ENCODE measurements at regions not wholly inside any gene's neighbourhood (a gene's known extent, or its start where the extent isn't known, plus 50 kb on each side); places are given as distances from the start of the nearest gene placed in this dataset.

DNA sequence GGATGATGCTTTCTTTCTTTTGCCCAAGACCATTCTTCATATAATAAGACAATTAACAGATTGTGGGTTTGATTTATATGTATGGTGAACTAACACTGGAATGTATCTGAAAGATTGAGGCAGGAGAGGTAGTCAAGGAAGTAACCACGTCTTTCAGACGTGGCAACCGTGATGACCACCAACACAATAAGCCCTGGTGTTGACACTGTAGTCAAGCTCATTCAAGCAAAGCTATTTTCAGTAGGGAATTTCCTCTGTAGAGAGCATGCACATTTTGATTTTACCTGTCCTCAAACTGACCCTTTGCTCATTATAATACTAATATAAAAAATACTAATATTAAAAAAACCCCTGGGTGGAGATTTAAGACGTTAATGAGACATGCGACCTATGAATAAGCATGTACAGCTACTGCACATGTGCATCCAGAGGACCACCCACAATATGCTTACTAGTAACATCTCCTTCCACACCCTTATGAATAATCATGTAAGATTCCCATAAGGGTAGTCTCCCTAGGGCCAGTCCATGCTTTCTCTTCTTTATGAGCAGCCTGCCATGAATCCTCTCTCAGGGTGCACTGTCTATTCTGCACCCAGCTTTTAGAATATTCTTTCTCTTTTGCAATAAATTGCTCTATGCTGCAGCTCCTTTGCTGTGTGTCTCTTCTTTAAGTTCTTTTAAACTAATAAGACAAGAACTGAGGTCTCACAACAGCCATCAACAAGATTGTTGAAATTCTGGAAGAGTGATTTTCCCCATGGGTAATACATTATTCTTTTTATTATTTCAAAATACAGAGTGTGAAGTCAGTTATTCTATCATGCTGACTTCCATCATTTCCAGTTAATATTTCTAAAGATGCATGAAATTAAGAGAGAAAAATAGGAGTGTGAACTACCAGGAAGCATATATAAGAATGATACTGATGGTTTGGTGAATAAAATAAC lies 151.3 kb upstream of the NPVF start:
- H3K4me1 Mint-ChIP-seq (ENCODE audit: low read depth): no peaks in the 10 kb centered on the region
- peaks cover 13% of the 10 kb centered on the region for H3K9me3 Mint-ChIP-seq
- H3K36me3 Mint-ChIP-seq (ENCODE audit: low read depth): no peaks in the 10 kb centered on the region
- H3K4me3 Mint-ChIP-seq: no peak overlapping the region
- DNase-seq: no peak
- TF ChIP-seq, protein P1, sequence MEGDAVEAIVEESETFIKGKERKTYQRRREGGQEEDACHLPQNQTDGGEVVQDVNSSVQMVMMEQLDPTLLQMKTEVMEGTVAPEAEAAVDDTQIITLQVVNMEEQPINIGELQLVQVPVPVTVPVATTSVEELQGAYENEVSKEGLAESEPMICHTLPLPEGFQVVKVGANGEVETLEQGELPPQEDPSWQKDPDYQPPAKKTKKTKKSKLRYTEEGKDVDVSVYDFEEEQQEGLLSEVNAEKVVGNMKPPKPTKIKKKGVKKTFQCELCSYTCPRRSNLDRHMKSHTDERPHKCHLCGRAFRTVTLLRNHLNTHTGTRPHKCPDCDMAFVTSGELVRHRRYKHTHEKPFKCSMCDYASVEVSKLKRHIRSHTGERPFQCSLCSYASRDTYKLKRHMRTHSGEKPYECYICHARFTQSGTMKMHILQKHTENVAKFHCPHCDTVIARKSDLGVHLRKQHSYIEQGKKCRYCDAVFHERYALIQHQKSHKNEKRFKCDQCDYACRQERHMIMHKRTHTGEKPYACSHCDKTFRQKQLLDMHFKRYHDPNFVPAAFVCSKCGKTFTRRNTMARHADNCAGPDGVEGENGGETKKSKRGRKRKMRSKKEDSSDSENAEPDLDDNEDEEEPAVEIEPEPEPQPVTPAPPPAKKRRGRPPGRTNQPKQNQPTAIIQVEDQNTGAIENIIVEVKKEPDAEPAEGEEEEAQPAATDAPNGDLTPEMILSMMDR (IDR thresholded peaks at IDR 0.05): no peak
- no peak overlapping the region for H3K27ac Mint-ChIP-seq
- no peaks in the 10 kb centered on the region; the same call in 1 of the 2 replicates for H3K27me3 Mint-ChIP-seq (ENCODE audit: insufficient read depth)

DNA sequence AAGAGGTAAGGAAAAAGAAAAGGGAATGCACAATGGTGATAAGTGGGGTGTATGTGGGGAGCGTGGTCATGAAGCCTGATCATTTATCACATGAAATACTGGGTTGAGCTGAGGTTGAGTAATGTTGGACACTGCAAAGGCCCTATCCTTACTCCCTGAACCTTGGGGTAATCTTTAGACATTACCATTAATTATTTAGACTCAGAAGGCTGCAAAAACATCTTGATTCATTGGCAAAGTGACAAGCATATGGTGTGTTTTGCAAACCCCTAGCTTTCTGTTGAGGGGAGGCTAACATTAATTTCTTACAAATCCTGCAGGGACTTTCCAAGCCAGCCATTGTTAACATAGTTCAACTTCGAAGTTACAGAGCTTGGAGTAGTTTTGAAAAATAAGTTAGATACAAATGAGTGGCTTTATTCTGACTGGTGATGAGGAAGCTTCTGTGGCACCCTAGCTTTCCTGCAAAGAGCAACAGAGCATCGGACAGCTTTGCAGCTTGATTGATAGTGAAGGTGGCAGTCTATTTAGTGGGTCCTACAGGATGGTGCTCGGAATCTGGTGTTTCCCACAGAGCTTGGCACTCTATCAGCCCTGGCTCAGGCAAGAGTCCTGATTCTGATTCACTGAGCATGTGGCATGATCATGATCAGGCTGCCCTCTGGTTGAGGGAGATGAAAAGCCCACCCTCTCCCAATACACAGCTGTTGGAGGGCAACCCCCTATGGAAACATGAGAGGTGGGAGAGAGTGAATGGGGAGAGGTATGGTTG lies 153.7 kb upstream of the NPVF start:
- no peak for DNase-seq
- peaks cover 13% of the 10 kb centered on the region for H3K9me3 Mint-ChIP-seq
- peaks cover 2% of the 10 kb centered on the region for H3K27me3 Mint-ChIP-seq (ENCODE audit: insufficient read depth)
- H3K4me1 Mint-ChIP-seq (ENCODE audit: low read depth): no peaks in the 10 kb centered on the region
- H3K27ac Mint-ChIP-seq: no peak overlapping the region
- TF ChIP-seq, protein P1 (IDR thresholded peaks at IDR 0.05): no peak
- no peak overlapping the region for H3K4me3 Mint-ChIP-seq
- no peaks in the 10 kb centered on the region for H3K36me3 Mint-ChIP-seq (ENCODE audit: low read depth)

DNA sequence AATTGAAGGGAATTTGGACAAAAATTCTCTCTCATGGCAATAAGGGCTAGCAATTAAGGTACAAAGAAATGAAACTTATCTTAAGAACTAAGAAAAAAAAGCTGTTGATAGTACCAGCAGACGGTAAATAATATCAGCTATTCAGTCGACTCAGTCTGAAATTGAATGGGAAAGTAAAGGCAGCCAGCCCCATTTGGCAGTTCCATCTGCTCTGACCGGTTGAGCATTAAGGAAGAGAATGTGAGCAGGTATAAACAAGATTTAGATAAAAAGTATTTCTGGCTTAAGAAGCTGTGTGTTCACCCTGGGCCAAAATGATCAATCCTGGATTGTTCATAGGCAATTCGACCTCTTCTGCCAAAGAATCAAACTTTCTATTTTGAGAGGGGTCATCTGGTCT lies 154.6 kb upstream of the NPVF start:
- no peaks in the 10 kb centered on the region for H3K4me1 Mint-ChIP-seq (ENCODE audit: low read depth)
- H3K9me3 Mint-ChIP-seq: peaks cover 13% of the 10 kb centered on the region
- no peaks in the 10 kb centered on the region for H3K36me3 Mint-ChIP-seq (ENCODE audit: low read depth)
- TF ChIP-seq, protein P1 (IDR thresholded peaks at IDR 0.05): no peak
- H3K27me3 Mint-ChIP-seq (ENCODE audit: insufficient read depth): peaks cover 2% of the 10 kb centered on the region
- no peak overlapping the region for H3K27ac Mint-ChIP-seq
- DNase-seq: no peak
- H3K4me3 Mint-ChIP-seq: no peak overlapping the region

DNA sequence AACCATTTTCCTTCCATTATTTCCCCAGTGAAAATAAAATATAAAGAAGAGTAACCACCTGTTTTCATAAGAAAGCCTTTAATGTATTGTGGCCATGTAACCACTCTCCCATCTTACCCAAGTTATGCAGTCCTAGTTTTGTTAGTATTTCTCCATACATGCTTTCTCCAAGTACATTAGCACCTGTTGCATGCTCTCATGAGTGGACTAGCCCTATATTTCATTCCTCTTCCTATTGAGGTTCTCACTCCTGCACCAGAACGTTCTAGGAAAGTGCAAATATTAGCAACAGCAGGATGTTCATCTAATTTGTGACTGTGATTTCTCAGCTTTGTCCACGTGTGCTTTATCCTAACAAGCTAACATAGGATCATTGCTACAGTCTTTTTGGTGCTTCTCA lies 155.1 kb upstream of the NPVF start:
- TF ChIP-seq, protein P1 (IDR thresholded peaks at IDR 0.05): no peak
- H3K36me3 Mint-ChIP-seq (ENCODE audit: low read depth): no peaks in the 10 kb centered on the region
- DNase-seq: no peak
- peaks cover 2% of the 10 kb centered on the region for H3K27me3 Mint-ChIP-seq (ENCODE audit: insufficient read depth)
- no peak overlapping the region for H3K4me3 Mint-ChIP-seq
- H3K9me3 Mint-ChIP-seq: peaks cover 13% of the 10 kb centered on the region
- H3K27ac Mint-ChIP-seq: no peak overlapping the region
- H3K4me1 Mint-ChIP-seq (ENCODE audit: low read depth): no peaks in the 10 kb centered on the region

DNA sequence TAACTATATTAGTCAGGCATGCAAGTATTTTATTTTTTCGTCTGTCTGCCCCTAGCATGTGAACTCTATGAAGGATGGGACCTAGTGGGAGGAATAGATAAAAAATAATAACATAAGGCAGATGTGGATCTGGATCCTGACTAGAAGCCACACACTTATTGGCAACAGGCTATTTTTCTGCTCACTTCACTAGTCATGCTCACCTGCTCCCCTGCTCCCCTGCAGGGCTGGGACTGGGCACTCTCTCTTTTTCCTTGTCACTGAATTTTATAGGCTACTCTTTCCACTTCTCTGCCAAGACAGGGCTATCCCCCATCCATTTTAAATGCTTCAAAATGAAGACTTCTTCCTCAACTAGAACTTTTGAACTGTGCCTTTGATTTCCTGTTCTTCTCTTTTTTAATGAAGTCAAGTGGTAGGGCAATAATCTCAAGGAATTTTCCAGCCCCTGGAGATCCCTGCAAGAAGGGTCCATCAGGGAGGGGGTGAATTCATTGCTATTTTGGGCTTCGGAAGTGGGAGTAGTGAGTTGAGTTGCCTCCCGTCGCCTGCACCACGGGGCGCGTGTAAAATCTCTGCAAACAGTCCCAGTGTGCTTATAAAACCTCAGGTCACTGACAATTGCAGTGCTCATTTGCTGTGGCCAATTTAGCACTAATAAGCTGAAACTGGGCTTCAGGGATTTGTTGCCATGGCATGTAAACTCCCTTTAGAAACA lies 156.7 kb upstream of the NPVF start:
- DNase-seq: no peak
- peaks cover 2% of the 10 kb centered on the region for H3K27me3 Mint-ChIP-seq (ENCODE audit: insufficient read depth)
- H3K4me3 Mint-ChIP-seq: no peak overlapping the region
- no peaks in the 10 kb centered on the region for H3K4me1 Mint-ChIP-seq (ENCODE audit: low read depth)
- H3K27ac Mint-ChIP-seq: no peak overlapping the region
- TF ChIP-seq, protein P1 (IDR thresholded peaks at IDR 0.05): no peak
- peaks cover 13% of the 10 kb centered on the region for H3K9me3 Mint-ChIP-seq
- H3K36me3 Mint-ChIP-seq (ENCODE audit: low read depth): no peaks in the 10 kb centered on the region

Data from HFFc6 (cell line).